Left ventricle myocardium inferior (tissue), 1 donor: ENCODE measurements at regions not wholly inside any gene's neighbourhood (a gene's known extent, or its start where the extent isn't known, plus 50 kb on each side); places are given as distances from the start of the nearest gene placed in this dataset.
"Not testable (repeated sequence)": the region's sequence is repeated elsewhere in the genome, so short reads cannot be mapped to it uniquely, and the experiment has no call there.

Experiments used
- DNase-seq: peaks from one replicate; pipeline ENCODE4 v3.0.0-alpha.2; 2020
- H3K27ac ChIP-seq: fragments of 200-600 bp; replicated peaks from 2 replicates; pipeline ENCODE4 v1.8.0; 2021
- H3K27me3 ChIP-seq: fragments of 200-600 bp; 2 replicates; pipeline ENCODE4 v1.8.0; 2021; ENCODE audit warnings: low read depth
- H3K36me3 ChIP-seq: fragments of 200-600 bp; 2 replicates; pipeline ENCODE4 v1.8.0; 2021
- H3K4me1 ChIP-seq: fragments of 200-600 bp; 2 replicates; pipeline ENCODE4 v1.8.0; 2021
- H3K4me3 ChIP-seq: fragments of 200-600 bp; 2 replicates; pipeline ENCODE4 v1.8.0; 2021; ENCODE audit warnings: mild to moderate bottlenecking, moderate library complexity
- H3K9me3 ChIP-seq: fragments of 200-600 bp; replicated peaks from 2 replicates; pipeline ENCODE4 v1.8.0; 2021
- CTCF ChIP-seq: fragments of 200-600 bp; IDR thresholded peaks from 2 replicates; pipeline ENCODE4 v1.8.0; 2021; ENCODE audit warnings: antibody characterized with exemption, mild to moderate bottlenecking, borderline replicate concordance
- intact Hi-C: fragments of 100-400 bp; cut with micrococcal nuclease; formaldehyde crosslinking; loops from one replicate; pipeline ENCODE4 v1.11.0; 2022
- donor health status: DM: no; HTN: yes; CAD: no; lungs with severe emphysema.

- Histone ChIP-seq H3K27ac (no peak overlapping the region), H3K4me1 (no peaks in the 10 kb centered on the region), H3K27me3 (no peaks in the 10 kb centered on the region), H3K4me3 (no peak overlapping the region), H3K36me3 (peaks cover 66% of the 10 kb centered on the region), H3K9me3 (peaks cover 17% of the 10 kb centered on the region)
- intact Hi-C loops = no loop called here
- no peak for DNase-seq
- no peak for TF ChIP-seq CTCF
Observed at GRCh38 chr12:100061814-100062213, 77.1 kb upstream of the ANKS1B start.

GRCh38 chr12:100058482-100059029 lies 73.8 kb upstream of the ANKS1B start:
- no peaks in the 10 kb centered on the region for H3K9me3 ChIP-seq
- no peak overlapping the region for H3K27ac ChIP-seq
- H3K27me3 ChIP-seq = no peaks in the 10 kb centered on the region
- intact Hi-C loops = no loop called here
- no peaks in the 10 kb centered on the region for H3K4me1 ChIP-seq
- peaks cover 63% of the 10 kb centered on the region for H3K36me3 ChIP-seq
- no peak overlapping the region for H3K4me3 ChIP-seq
- TF ChIP-seq CTCF = no peak
- no peak for DNase-seq

- H3K4me1 ChIP-seq, H3K4me3 ChIP-seq, intact Hi-C loops, DNase-seq, H3K9me3 ChIP-seq, H3K27me3 ChIP-seq, H3K27ac ChIP-seq: not testable (repeated sequence)
- H3K36me3 ChIP-seq = peaks cover 57% of the 10 kb centered on the region
Observed at GRCh38 chr12:100046202-100046601, 61.5 kb upstream of the ANKS1B start.

- Histone ChIP-seq H3K27me3 (no peaks in the 10 kb centered on the region), H3K27ac (no peak overlapping the region), H3K9me3 (peaks cover 5% of the 10 kb centered on the region), H3K4me1 (no peaks in the 10 kb centered on the region), H3K36me3 (peaks cover 48% of the 10 kb centered on the region), H3K4me3 (no peak overlapping the region)
- no peak for TF ChIP-seq CTCF
- intact Hi-C loops = no loop called here
- no peak for DNase-seq
Observed at GRCh38 chr12:100044266-100044665, 59.5 kb upstream of the ANKS1B start.

- H3K4me3 ChIP-seq = no peak overlapping the region
- peaks cover 5% of the 10 kb centered on the region for H3K9me3 ChIP-seq
- no peak overlapping the region for H3K27ac ChIP-seq
- H3K27me3 ChIP-seq = no peaks in the 10 kb centered on the region
- no peak for TF ChIP-seq CTCF
- DNase-seq = no peak
- peaks cover 53% of the 10 kb centered on the region for H3K36me3 ChIP-seq
- intact Hi-C loops = no loop called here
- H3K4me1 ChIP-seq = no peaks in the 10 kb centered on the region
Observed at GRCh38 chr12:100043631-100044030, 58.9 kb upstream of the ANKS1B start.
